ENCODE measurements at regions not wholly inside any gene's neighbourhood (a gene's known extent, or its start where the extent isn't known, plus 50 kb on each side); places are given as distances from the start of the nearest gene placed in this dataset.
"Not testable (repeated sequence)": the region's sequence is repeated elsewhere in the genome, so short reads cannot be mapped to it uniquely, and the experiment has no call there.

DNA sequence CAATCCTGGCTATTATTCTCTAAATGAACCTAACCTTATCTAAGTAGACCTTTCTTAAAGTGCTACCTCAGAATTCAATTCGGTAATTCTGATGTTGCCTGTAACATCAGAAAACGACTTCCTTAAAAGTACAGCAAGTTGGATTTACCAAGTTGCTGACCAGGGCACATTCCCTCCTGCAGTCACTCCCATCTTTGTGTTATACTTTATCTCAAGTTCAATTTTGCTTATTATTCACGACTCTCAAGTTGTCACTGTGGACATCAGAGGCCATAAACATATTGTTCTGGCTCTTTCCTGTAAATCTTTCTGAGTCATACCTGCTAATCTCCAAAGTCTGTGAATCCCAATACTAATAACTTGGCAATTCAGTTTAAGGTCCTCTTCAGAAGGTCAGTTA is 64.6 kb upstream of the ZSCAN2 start:
- ATAC-seq = not testable (repeated sequence)

DNA sequence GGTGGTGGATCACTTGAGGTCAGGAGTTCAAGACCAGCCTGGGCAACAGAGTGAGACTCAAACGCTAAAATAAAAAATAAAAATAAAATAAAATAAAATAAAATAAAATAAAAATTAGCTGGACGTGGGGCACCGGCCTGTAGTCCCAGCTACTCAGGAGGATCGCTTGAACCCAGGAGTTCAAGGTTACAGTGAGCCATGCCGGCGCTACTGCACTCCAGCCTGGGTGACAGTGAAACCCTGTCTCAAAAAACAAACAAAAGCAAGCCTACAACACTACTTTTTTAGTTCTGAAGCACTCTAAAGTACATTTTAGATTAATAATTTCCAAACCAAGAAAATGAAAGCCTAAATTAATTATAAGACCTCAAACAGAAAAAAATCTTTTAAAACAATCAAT is 56.2 kb upstream of the ZSCAN2 start:
- ATAC-seq = not testable (repeated sequence)

DNA sequence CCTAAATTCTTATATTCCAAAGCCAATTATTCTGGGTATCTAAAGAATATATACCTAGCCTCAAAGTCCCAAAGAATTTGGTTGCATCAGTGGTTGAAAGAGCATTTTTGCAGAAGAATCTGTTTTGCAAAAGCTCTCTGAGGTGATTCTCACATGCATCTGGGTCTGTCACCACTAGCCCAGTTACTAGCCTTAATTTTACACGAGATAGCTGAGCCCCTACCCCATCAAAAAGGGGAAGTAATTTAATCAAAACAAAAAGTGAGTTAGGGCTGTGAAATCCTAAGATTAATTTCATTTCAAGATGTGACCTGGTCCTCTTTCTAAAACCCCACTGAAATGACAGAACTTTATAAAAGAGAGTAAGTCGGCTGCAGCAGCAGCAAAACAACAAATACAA is 53.7 kb upstream of the ZSCAN2 start:
- not testable (repeated sequence) for ATAC-seq

DNA sequence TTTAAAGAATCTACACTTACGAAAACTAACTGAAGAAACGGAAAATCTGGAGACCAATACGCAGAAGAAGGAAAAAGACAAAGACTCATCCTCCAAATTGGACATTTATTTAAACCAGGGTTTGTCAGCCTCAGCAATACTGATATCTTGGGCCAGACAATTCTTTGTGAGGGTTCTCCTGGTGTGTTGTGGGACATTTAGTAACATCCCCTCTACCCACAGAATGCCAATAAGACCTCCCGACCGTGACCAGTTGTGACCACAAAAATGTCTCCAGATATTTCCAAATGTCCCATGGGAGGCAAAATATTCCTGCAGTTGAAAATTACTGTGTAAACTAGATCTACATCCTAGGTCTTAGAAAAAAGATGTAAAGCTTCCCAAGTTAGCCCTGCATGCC is 50.3 kb upstream of the ZSCAN2 start:
- ATAC-seq = not testable (repeated sequence)
